Osteoblast (primary cell): ENCODE measurements at regions not wholly inside any gene's neighbourhood (a gene's known extent, or its start where the extent isn't known, plus 50 kb on each side); places are given as distances from the start of the nearest gene placed in this dataset.

Experiments used
- DNase-seq: peaks from one replicate; pipeline ENCODE4 v3.0.0; 2011; ENCODE audit warnings: low spot score, mixed read lengths; ENCODE audit not compliant: insufficient read length; ENCODE audit errors: missing footprints
- H2AFZ ChIP-seq: 2 replicates; pipeline ENCODE4 v1.6.0; 2011; ENCODE audit warnings: mild to moderate bottlenecking, low read length
- H3K27ac ChIP-seq: 2 replicates; pipeline ENCODE4 v1.5.1; 2011; ENCODE audit warnings: mild to moderate bottlenecking, low read depth, low read length, moderate library complexity
- H3K27me3 ChIP-seq: 2 replicates; pipeline ENCODE4 v1.6.0; 2012; ENCODE audit warnings: mild to moderate bottlenecking, control low read depth, inconsistent platforms, low read length, moderate library complexity; ENCODE audit not compliant: insufficient read depth
- H3K36me3 ChIP-seq: 2 replicates; pipeline ENCODE4 v1.5.1; 2011; ENCODE audit warnings: mild to moderate bottlenecking, low read length, control low read depth, moderate library complexity; ENCODE audit not compliant: insufficient read depth
- H3K4me1 ChIP-seq: 2 replicates; pipeline ENCODE4 v1.5.1; 2011; ENCODE audit warnings: mild to moderate bottlenecking, low read length, control low read depth, moderate library complexity; ENCODE audit not compliant: insufficient read depth
- H3K4me2 ChIP-seq: 2 replicates; pipeline ENCODE4 v1.6.0; 2011; ENCODE audit warnings: mild to moderate bottlenecking, low read length; ENCODE audit not compliant: insufficient read depth
- H3K4me3 ChIP-seq: fragments of 200-600 bp; sonication (generic); 3 replicates; pipeline ENCODE4 v1.5.1; 2012; ENCODE audit warnings: mild to moderate bottlenecking, low read length, inconsistent platforms; ENCODE audit not compliant: insufficient read depth
- H3K79me2 ChIP-seq: 2 replicates; pipeline ENCODE4 v1.6.0; 2012; ENCODE audit warnings: mild to moderate bottlenecking, low read length, control low read depth, inconsistent platforms; ENCODE audit not compliant: insufficient read depth
- H3K9me3 ChIP-seq: 2 replicates; pipeline ENCODE4 v1.5.1; 2011; ENCODE audit warnings: low read depth, low read length, control low read depth
- H4K20me1 ChIP-seq: 2 replicates; pipeline ENCODE4 v1.6.0; 2012; ENCODE audit warnings: mild to moderate bottlenecking, low read length, control low read depth; ENCODE audit not compliant: insufficient read depth
- CTCF ChIP-seq: IDR thresholded peaks from 2 replicates; pipeline ENCODE4 v1.5.1; 2011; ENCODE audit warnings: mild to moderate bottlenecking, low read depth, low read length, moderate library complexity; ENCODE audit errors: extremely low read depth

GRCh38 chr3:16818945-16819344 is 65.8 kb upstream of the PLCL2 start:
- H3K4me1 ChIP-seq, result no peaks in the 10 kb centered on the region
- no peaks in the 10 kb centered on the region for H3K79me2 ChIP-seq
- no peaks in the 10 kb centered on the region for H4K20me1 ChIP-seq
- peak; percentile 39 for DNase-seq
- no peaks in the 10 kb centered on the region for H3K27me3 ChIP-seq
- no peak overlapping the region for H3K4me2 ChIP-seq
- no peaks in the 10 kb centered on the region for H3K36me3 ChIP-seq
- no peak overlapping the region for H3K4me3 ChIP-seq
- H3K27ac ChIP-seq, result no peak overlapping the region
- TF ChIP-seq CTCF, result no peak
- no peak overlapping the region for H2AFZ ChIP-seq
- H3K9me3 ChIP-seq, result no peaks in the 10 kb centered on the region

- no peaks in the 10 kb centered on the region for H3K79me2 ChIP-seq
- H2AFZ ChIP-seq, result no peak overlapping the region
- H3K4me2 ChIP-seq, result no peak overlapping the region
- no peak overlapping the region for H3K4me3 ChIP-seq
- DNase-seq, result peak; percentile 2
- no peaks in the 10 kb centered on the region for H3K36me3 ChIP-seq
- H3K27me3 ChIP-seq, result no peaks in the 10 kb centered on the region
- H3K27ac ChIP-seq, result no peak overlapping the region
- H3K4me1 ChIP-seq, result peaks cover 3% of the 10 kb centered on the region
- H4K20me1 ChIP-seq, result no peaks in the 10 kb centered on the region
- TF ChIP-seq CTCF, result no peak
- H3K9me3 ChIP-seq, result no peaks in the 10 kb centered on the region
Observed at GRCh38 chr3:16820485-16820884, 64.3 kb upstream of the PLCL2 start.

GRCh38 chr3:16821053-16821452 is 63.7 kb upstream of the PLCL2 start:
- TF ChIP-seq CTCF, result no peak
- no peaks in the 10 kb centered on the region for H3K9me3 ChIP-seq
- H4K20me1 ChIP-seq, result no peaks in the 10 kb centered on the region
- no peak overlapping the region for H3K27ac ChIP-seq
- H3K79me2 ChIP-seq, result no peaks in the 10 kb centered on the region
- H3K27me3 ChIP-seq, result no peaks in the 10 kb centered on the region
- H2AFZ ChIP-seq, result no peak overlapping the region
- H3K36me3 ChIP-seq, result no peaks in the 10 kb centered on the region
- peak; percentile 4 for DNase-seq
- H3K4me1 ChIP-seq, result peaks cover 7% of the 10 kb centered on the region
- no peak overlapping the region for H3K4me2 ChIP-seq
- no peak overlapping the region for H3K4me3 ChIP-seq

GRCh38 chr3:16824081-16824696 is 60.6 kb upstream of the PLCL2 start:
- Histone ChIP-seq H3K27ac (no peak overlapping the region), H3K9me3 (no peaks in the 10 kb centered on the region), H4K20me1 (no peaks in the 10 kb centered on the region), H3K4me1 (peaks cover 7% of the 10 kb centered on the region), H3K4me2 (no peak overlapping the region), H3K27me3 (no peaks in the 10 kb centered on the region), H3K4me3 (no peak overlapping the region), H2AFZ (no peak overlapping the region), H3K36me3 (no peaks in the 10 kb centered on the region), H3K79me2 (no peaks in the 10 kb centered on the region)
- no peak for TF ChIP-seq CTCF
- no peak for DNase-seq
